Fibroblast of mammary gland (primary cell): ENCODE measurements at regions not wholly inside any gene's neighbourhood (a gene's known extent, or its start where the extent isn't known, plus 50 kb on each side); places are given as distances from the start of the nearest gene placed in this dataset.

Source experiments
- DNase-seq: peaks from one replicate; pipeline ENCODE4 v3.0.0-alpha.2; 2010; ENCODE audit warnings: low read depth
- H3K4me3 ChIP-seq: 2 replicates; pipeline ENCODE4 v1.5.1; 2011; ENCODE audit warnings: low read depth, mild to moderate bottlenecking, low read length, moderate library complexity; ENCODE audit not compliant: control insufficient read depth
- TF ChIP-seq, protein P1 (sequence below): conservative IDR thresholded peaks from 2 replicates; pipeline ENCODE4 v1.5.1; 2011; ENCODE audit warnings: low read depth, low read length, inconsistent platforms; ENCODE audit not compliant: control insufficient read depth, insufficient read depth

DNA sequence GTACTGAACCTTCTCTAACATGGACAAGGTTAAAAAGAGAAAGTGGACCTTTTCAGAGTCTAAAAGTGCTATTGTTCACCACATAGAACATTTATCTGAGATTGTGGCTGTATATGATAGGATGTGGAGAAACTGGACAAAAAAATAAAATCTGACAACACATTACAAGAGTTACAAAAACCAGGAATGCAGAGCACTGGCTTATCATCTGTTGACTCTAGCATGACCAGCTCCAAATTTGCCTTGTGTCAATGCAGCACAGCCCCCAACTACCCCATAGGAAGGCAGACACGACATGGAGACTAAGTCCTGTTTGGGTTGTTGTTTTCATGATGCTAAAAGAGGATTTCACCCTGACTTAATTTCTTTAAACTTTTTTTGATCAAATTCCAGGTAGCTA lies 436.9 kb upstream of the MARCKS start:
- no peak for DNase-seq
- TF ChIP-seq, protein P1, sequence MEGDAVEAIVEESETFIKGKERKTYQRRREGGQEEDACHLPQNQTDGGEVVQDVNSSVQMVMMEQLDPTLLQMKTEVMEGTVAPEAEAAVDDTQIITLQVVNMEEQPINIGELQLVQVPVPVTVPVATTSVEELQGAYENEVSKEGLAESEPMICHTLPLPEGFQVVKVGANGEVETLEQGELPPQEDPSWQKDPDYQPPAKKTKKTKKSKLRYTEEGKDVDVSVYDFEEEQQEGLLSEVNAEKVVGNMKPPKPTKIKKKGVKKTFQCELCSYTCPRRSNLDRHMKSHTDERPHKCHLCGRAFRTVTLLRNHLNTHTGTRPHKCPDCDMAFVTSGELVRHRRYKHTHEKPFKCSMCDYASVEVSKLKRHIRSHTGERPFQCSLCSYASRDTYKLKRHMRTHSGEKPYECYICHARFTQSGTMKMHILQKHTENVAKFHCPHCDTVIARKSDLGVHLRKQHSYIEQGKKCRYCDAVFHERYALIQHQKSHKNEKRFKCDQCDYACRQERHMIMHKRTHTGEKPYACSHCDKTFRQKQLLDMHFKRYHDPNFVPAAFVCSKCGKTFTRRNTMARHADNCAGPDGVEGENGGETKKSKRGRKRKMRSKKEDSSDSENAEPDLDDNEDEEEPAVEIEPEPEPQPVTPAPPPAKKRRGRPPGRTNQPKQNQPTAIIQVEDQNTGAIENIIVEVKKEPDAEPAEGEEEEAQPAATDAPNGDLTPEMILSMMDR, result no peak
- H3K4me3 ChIP-seq, result no peak overlapping the region

DNA sequence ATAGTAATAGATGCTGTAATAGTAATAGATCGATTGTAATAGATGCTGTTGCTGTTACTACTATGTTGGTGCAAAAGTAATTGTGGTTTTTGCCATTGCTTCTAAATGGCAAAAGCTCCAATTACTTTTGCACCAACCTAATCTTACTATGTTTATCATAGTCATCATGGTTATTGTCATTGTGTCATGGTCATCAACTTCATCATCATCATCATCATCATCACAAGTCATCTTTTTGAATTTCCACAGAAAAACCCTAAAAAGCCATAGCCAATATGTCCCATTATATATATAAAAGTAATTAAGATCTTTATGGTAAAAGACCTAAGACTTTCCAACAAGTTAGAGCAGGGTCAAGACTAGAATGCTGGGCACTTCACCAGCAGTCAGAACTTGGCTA lies 435.1 kb upstream of the MARCKS start:
- no peak for DNase-seq
- H3K4me3 ChIP-seq, result no peak overlapping the region
- TF ChIP-seq, protein P1, result no peak

DNA sequence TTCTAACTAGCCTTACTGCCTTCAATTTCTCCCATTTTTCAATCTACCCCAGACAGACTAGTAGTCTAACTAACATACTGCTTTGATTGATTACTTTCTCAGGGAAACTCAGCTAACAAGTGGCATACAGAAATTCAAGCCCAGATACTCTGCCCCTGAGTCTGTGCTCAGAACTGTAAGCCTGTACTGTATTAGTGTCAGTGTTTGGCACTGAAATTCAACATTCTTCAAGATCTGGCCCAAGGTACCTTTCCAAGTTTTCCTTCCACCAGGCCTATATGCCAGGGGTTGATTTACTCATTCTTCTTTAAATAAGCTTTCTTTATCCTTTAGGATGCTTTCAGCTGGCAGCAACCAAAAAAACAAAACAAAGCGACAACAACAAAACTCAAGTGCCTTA lies 433.2 kb upstream of the MARCKS start:
- H3K4me3 ChIP-seq, result no peak overlapping the region
- TF ChIP-seq, protein P1, result no peak
- no peak for DNase-seq

DNA sequence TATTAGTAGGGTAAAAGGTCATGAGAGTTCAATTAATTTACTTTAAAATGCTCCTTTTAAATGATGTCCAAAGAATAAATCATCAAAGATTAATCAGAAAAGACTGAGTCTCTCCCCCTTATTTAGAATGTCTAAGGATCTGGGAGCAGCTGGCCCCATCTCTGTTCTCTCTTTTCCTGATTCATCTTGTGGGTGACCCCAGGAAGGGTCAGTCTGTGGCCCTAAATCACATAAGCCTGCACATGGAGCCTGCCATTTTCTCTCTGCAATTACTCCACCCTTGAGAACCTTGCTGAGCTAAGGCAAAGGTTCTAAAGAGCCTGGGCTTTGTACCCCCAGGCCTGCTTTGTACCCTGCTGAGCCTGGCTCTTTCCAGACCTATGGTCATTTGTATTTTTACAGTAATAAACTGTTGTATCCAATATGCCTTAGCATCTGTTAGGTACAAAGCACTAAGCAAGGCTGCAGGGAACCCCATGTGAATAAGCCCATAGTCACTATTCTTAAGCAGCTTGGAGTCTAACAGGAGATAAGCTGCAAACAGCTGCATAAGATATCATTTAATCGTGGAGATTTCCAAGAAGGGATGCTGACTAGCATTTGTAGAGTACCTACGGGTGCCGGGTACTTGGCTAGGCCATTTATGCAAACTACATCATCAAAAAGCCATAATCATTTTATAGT lies 431.0 kb upstream of the MARCKS start:
- DNase-seq, result no peak
- TF ChIP-seq, protein P1, result no peak
- no peak overlapping the region for H3K4me3 ChIP-seq

DNA sequence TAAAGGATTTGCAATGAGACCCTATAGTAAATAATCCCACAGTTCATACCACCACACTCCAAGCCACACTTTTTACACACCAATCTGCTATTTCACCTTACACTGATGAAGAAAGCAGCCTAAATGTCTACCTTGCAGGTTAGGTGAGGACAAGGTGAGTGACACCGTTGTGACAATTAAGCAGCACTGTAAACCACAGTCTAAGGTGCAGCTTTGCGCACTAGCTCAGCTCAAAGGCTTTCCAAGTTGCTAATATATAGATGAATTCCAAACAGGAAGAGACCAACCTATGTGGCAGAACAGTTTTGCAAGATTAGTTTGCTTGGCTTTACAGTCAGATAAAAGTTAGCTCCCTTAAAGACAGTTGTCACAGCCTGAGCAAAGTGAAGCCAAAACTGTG lies 429.5 kb upstream of the MARCKS start:
- TF ChIP-seq, protein P1, result no peak
- DNase-seq, result no peak
- no peak overlapping the region for H3K4me3 ChIP-seq

DNA sequence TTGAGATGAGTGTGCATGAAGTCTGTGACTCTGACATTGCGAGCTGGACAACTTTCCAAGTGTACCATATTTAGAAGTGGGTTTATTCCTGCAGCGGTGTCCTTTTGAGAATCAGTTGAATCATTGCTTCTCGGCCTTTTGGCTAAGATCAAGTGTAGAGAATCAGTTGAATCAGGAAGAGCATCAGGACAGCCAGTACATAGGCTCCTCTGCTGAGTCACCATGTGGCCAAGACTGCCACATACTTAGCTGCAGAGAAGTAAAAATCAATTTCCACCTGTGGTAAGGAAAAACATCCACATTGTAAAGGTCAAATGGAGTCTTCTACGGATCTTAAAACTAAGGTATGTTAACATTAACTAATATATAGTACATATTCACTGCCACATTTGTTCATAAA lies 428.4 kb upstream of the MARCKS start:
- H3K4me3 ChIP-seq, result no peak overlapping the region
- TF ChIP-seq, protein P1, result no peak
- DNase-seq, result no peak
